Endothelial cell of umbilical vein (primary cell): ENCODE measurements at regions not wholly inside any gene's neighbourhood (a gene's known extent, or its start where the extent isn't known, plus 50 kb on each side); places are given as distances from the start of the nearest gene placed in this dataset.

Experiments used
- EZH2 ChIP-seq: IDR thresholded peaks from 2 replicates; pipeline ENCODE4 v1.6.1; 2012; ENCODE audit warnings: borderline replicate concordance, low read depth, mild to moderate bottlenecking, moderate library complexity, low read length, inconsistent platforms; ENCODE audit not compliant: severe bottlenecking
- FOS ChIP-seq: IDR thresholded peaks from 2 replicates; pipeline ENCODE4 v1.6.1; 2011; ENCODE audit warnings: mild to moderate bottlenecking, low read length, moderate library complexity, borderline replicate concordance; ENCODE audit not compliant: insufficient read depth
- GATA2 ChIP-seq: IDR thresholded peaks from 2 replicates; pipeline ENCODE4 v1.7.0; 2011; ENCODE audit warnings: low read depth, mild to moderate bottlenecking, moderate library complexity, mixed read lengths, low read length; ENCODE audit not compliant: insufficient read length, insufficient read depth
- JUN ChIP-seq: IDR thresholded peaks from 2 replicates; pipeline ENCODE4 v1.6.1; 2011; ENCODE audit warnings: borderline replicate concordance, low read depth; ENCODE audit not compliant: insufficient read length, insufficient read depth
- MYC ChIP-seq: IDR thresholded peaks from one replicate; pipeline ENCODE4 v1.6.1; 2011; ENCODE audit warnings: mild to moderate bottlenecking, low read depth, low read length
- POLR2A ChIP-seq: IDR thresholded peaks from 2 replicates; pipeline ENCODE4 v1.6.1; 2012; ENCODE audit warnings: low read depth, mild to moderate bottlenecking, control low read depth, low read length
- POLR2AphosphoS5 ChIP-seq: IDR thresholded peaks from 2 replicates; pipeline ENCODE4 v1.6.1; 2012; ENCODE audit warnings: low read depth, mild to moderate bottlenecking, control low read depth, low read length, moderate library complexity; ENCODE audit not compliant: insufficient read depth
- TF ChIP-seq, protein P1 (sequence below), 2 donors: IDR thresholded peaks; 1 replicate in 1 of 2; 2 replicates in 1 of 2; pipeline ENCODE4 v1.5.1; 2011; ENCODE audit warnings: low read length in 2 of 2, mild to moderate bottlenecking in 2 of 2, moderate library complexity in 2 of 2, control low read depth in 1 of 2, inconsistent platforms in 1 of 2, low read depth in 1 of 2; ENCODE audit not compliant: insufficient read depth in 1 of 2; ENCODE audit errors: extremely low read depth in 1 of 2
- TF ChIP-seq, protein P2 (sequence below): IDR thresholded peaks from 2 replicates; pipeline ENCODE4 v1.6.1; 2011; ENCODE audit not compliant: insufficient read depth, insufficient read length

GRCh38 chr5:72692231-72692637, 124.2 kb upstream of the TNPO1 start:
- TF ChIP-seq, protein P1, sequence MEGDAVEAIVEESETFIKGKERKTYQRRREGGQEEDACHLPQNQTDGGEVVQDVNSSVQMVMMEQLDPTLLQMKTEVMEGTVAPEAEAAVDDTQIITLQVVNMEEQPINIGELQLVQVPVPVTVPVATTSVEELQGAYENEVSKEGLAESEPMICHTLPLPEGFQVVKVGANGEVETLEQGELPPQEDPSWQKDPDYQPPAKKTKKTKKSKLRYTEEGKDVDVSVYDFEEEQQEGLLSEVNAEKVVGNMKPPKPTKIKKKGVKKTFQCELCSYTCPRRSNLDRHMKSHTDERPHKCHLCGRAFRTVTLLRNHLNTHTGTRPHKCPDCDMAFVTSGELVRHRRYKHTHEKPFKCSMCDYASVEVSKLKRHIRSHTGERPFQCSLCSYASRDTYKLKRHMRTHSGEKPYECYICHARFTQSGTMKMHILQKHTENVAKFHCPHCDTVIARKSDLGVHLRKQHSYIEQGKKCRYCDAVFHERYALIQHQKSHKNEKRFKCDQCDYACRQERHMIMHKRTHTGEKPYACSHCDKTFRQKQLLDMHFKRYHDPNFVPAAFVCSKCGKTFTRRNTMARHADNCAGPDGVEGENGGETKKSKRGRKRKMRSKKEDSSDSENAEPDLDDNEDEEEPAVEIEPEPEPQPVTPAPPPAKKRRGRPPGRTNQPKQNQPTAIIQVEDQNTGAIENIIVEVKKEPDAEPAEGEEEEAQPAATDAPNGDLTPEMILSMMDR (IDR thresholded peaks at IDR 0.05; ENCODE audit: extremely low read depth in 1 of 2, insufficient read depth in 1 of 2, low read depth in 1 of 2, low read length in 2 of 2) = no peak
- TF ChIP-seq EZH2 = no peak
- TF ChIP-seq POLR2A = no peak
- no peak for TF ChIP-seq GATA2
- TF ChIP-seq, protein P2, sequence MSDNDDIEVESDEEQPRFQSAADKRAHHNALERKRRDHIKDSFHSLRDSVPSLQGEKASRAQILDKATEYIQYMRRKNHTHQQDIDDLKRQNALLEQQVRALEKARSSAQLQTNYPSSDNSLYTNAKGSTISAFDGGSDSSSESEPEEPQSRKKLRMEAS = no peak
- no peak for TF ChIP-seq MYC
- TF ChIP-seq POLR2AphosphoS5 = no peak
- TF ChIP-seq JUN = no peak
- TF ChIP-seq FOS = no peak
